PFSK-1 (cell line): ENCODE measurements at regions not wholly inside any gene's neighbourhood (a gene's known extent, or its start where the extent isn't known, plus 50 kb on each side); places are given as distances from the start of the nearest gene placed in this dataset.

Experiments
- FOXP2 ChIP-seq: optimal IDR thresholded peaks from 2 replicates; pipeline ENCODE3; 2011; ENCODE audit warnings: borderline replicate concordance, control low read depth, inconsistent platforms; ENCODE audit not compliant: insufficient read depth; ENCODE audit errors: extremely low read length, extremely low read depth
- POLR2AphosphoS5 ChIP-seq: IDR thresholded peaks from 2 replicates; pipeline ENCODE4 v1.6.1; 2012; ENCODE audit warnings: low read depth, mild to moderate bottlenecking, control low read depth, low read length, moderate library complexity
- REST ChIP-seq, 2 experiments: IDR thresholded peaks; 2 replicates each; pipeline versions ENCODE4 v1.6.1 to v1.8.0; 2011 to 2012; ENCODE audit warnings: low read depth in 2 of 2, low read length in 2 of 2, control low read depth in 1 of 2, inconsistent platforms in 1 of 2, mild to moderate bottlenecking in 1 of 2, moderate library complexity in 1 of 2; ENCODE audit not compliant: insufficient read depth in 1 of 2
- SIN3A ChIP-seq: IDR thresholded peaks from 2 replicates; pipeline ENCODE4 v1.6.1; 2012; ENCODE audit warnings: mild to moderate bottlenecking, low read length, moderate library complexity, borderline replicate concordance; ENCODE audit not compliant: insufficient read depth
- TAF1 ChIP-seq: IDR thresholded peaks from 2 replicates; pipeline ENCODE4 v1.6.1; 2012; ENCODE audit warnings: low read length, control low read depth, borderline replicate concordance; ENCODE audit not compliant: insufficient read depth

DNA sequence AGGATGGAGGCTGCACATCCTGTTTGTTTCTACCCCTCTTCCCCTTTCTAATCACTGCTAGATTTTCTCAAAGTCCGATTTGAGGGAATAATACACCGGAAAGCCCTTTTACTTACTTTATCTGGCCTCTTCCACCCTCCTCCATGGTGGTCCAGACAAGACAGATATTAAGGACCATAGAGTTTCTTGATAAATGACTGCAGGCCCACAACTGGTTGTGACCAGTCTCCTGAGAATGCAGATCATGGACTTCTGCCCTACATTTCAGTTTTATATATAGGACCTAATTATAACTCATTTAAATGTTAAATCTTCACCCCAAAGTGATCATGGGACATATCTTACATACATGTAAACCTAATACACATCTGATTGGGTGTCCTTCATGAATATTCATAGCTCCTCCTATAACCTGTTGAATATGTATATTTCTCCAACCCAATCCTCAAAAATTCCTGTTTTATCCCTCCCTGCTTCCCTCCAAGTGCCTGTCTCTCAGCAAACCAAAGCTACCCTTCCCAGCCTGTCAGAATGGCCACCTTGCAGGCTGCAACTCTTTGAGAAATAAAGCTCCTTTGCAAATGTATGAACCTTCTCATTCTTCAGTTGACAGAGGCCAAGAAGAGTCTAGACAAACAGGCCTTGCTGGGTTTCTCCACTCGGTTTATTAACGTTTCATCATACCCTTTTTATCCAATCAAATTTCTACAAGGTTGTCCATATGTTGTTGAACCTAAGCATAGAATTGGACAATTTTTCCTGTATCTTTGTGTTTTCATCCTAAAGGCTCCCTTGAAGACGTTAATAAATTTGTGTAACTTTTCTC is 133.1 kb downstream of the HFE start:
- TF ChIP-seq FOXP2 (no peak), SIN3A (no peak), POLR2AphosphoS5 (no peak), TAF1 (no peak), REST (IDR thresholded peaks at IDR 0.05; ENCODE audit: insufficient read depth in 1 of 2, low read depth in 2 of 2, low read length in 2 of 2) (no peak)

DNA sequence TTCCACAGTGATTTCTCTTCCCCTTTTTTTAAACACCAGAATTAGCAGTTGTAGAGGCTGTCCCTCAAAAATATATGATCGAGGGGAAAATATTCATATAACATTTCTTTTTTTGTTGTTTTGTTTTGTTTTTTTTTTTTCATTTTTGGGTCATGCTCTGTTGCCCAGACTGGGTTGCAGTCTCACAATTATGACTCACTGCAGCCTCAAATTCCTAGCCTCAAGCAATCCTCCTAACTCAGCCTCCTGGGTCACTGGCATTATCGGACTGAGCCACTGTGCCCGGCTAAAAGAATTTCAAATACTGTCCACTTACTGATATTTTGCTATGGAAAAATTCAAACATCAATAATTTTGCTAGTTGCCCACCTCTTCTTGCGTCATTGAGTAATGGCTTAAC is 134.0 kb downstream of the HFE start:
- TF ChIP-seq SIN3A (no peak), TAF1 (no peak), FOXP2 (no peak), POLR2AphosphoS5 (no peak), REST (IDR thresholded peaks at IDR 0.05; ENCODE audit: insufficient read depth in 1 of 2, low read depth in 2 of 2, low read length in 2 of 2) (no peak)

- TF ChIP-seq FOXP2: no peak
- TF ChIP-seq REST (IDR thresholded peaks at IDR 0.05; ENCODE audit: insufficient read depth in 1 of 2, low read depth in 2 of 2, low read length in 2 of 2): no peak
- TF ChIP-seq TAF1: no peak
- TF ChIP-seq SIN3A: no peak
- TF ChIP-seq POLR2AphosphoS5: no peak
These were observed 135.3 kb downstream of the HFE start for GRCh38 chr6:26222571-26222970.

GRCh38 chr6:26223228-26223627 is 136.0 kb downstream of the HFE start:
- TF ChIP-seq REST (IDR thresholded peaks at IDR 0.05; ENCODE audit: insufficient read depth in 1 of 2, low read depth in 2 of 2, low read length in 2 of 2) (no peak), SIN3A (no peak), POLR2AphosphoS5 (no peak), FOXP2 (no peak), TAF1 (no peak)
